Retinal pigment epithelial cell (primary cell): ENCODE measurements at regions not wholly inside any gene's neighbourhood (a gene's known extent, or its start where the extent isn't known, plus 50 kb on each side); places are given as distances from the start of the nearest gene placed in this dataset.

Experiments used
- DNase-seq: peaks from one replicate; pipeline ENCODE4 v3.0.0-alpha.2; 2010; ENCODE audit warnings: low read depth
- H3K4me3 ChIP-seq: 2 replicates; pipeline ENCODE4 v1.5.1; 2011; ENCODE audit warnings: mild to moderate bottlenecking, low read length, control low read depth, moderate library complexity
- CTCF ChIP-seq: conservative IDR thresholded peaks from 2 replicates; pipeline ENCODE4 v1.5.1; 2011; ENCODE audit warnings: low read depth, low read length, control low read depth, inconsistent platforms

DNA sequence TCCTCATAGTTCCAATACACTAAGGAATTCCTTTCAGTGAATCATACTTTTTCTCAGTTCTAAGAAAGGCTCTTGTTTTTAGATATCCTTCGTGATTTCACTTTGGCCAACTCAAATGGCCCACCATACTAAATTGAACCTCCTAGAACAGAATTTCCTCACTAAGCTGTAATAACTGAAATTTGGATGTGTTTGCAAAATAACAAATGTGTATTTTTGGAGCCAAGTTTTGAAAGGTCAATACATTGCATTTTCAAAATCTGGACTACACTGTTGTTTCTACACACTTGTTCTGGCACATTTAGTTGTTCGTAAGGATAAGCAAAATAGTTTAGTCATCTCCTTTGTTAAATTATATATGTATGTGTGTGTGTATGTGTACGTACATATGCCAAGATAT lies 439.0 kb upstream of the STXBP6 start:
- no peak for DNase-seq
- no peak for TF ChIP-seq CTCF

GRCh38 chr14:25485381-25485780 lies 435.4 kb upstream of the STXBP6 start:
- no peak for TF ChIP-seq CTCF
- no peak overlapping the region for H3K4me3 ChIP-seq
- no peak for DNase-seq

More for the DNA sequence above, 439.0 kb upstream of the STXBP6 start:
- H3K4me3 ChIP-seq, result no peak overlapping the region

DNA sequence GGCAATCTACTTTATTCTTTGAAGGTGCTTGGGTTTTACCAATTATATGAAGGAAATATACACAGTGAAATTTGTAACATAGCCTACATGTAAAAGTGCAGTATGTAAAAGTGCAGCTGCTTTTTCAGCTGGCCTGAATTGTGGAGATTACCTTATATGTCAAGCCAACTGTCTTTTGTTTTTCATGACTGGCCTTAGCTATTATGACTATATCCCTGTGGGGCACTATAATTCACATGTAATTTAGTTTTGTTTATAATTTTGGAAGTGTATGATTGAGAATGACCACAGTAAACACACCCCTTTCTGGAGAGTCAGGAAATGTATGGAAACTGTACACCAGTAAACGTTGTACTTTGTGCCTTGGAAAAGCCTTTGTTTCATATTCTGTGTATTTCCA lies 435.0 kb upstream of the STXBP6 start:
- DNase-seq, result no peak
- H3K4me3 ChIP-seq, result no peak overlapping the region
- no peak for TF ChIP-seq CTCF

DNA sequence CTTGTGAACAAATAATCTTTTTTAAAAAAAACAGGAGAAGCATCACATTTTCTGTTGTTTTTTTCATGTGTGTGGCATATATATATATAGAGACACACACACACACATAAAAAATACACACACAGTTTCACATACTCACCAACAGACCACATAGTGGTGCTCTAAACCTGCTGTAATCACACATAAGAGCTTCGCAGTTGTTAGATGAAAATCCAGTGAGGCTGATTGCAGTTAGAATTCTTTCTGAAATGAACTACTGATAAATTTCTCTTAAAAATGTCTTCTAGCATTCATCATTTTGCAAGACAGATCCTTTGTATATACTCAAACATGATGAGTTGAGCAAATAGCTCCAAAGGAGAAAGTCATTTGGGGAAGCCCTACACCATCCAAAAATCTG lies 434.3 kb upstream of the STXBP6 start:
- DNase-seq, result no peak
- H3K4me3 ChIP-seq, result no peak overlapping the region
- no peak for TF ChIP-seq CTCF

- TF ChIP-seq CTCF, result no peak
- no peak for DNase-seq
- H3K4me3 ChIP-seq, result no peak overlapping the region
Observed at GRCh38 chr14:25477316-25478098, 427.6 kb upstream of the STXBP6 start.

DNA sequence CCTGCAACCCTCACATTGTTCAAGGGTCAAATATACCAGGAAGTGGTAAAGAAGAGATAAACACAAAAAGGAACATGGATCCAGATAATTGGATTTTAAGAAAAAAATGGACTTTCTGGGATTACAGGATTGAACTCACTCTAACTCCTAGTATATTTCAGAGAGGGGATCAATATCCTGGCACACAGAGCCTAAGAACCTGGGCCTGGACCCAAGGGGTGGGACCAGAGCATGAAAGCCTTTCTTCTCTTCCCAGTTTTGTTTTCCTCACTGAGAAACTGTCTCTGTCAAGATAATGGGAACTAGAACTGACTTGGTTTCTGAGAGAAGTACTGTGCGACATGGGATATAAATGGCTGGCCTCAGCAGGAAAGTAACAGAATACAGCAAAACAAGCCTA lies 422.8 kb upstream of the STXBP6 start:
- no peak overlapping the region for H3K4me3 ChIP-seq
- TF ChIP-seq CTCF, result no peak
- no peak for DNase-seq

GRCh38 chr14:25464772-25465171 lies 414.8 kb upstream of the STXBP6 start:
- no peak for TF ChIP-seq CTCF
- no peak for DNase-seq
- H3K4me3 ChIP-seq, result no peak overlapping the region
